ENCODE measurements at regions not wholly inside any gene's neighbourhood (a gene's known extent, or its start where the extent isn't known, plus 50 kb on each side); places are given as distances from the start of the nearest gene placed in this dataset.
A peak's percentile ranks its signal among the peaks of the same experiment; 100 is the strongest.

DNA sequence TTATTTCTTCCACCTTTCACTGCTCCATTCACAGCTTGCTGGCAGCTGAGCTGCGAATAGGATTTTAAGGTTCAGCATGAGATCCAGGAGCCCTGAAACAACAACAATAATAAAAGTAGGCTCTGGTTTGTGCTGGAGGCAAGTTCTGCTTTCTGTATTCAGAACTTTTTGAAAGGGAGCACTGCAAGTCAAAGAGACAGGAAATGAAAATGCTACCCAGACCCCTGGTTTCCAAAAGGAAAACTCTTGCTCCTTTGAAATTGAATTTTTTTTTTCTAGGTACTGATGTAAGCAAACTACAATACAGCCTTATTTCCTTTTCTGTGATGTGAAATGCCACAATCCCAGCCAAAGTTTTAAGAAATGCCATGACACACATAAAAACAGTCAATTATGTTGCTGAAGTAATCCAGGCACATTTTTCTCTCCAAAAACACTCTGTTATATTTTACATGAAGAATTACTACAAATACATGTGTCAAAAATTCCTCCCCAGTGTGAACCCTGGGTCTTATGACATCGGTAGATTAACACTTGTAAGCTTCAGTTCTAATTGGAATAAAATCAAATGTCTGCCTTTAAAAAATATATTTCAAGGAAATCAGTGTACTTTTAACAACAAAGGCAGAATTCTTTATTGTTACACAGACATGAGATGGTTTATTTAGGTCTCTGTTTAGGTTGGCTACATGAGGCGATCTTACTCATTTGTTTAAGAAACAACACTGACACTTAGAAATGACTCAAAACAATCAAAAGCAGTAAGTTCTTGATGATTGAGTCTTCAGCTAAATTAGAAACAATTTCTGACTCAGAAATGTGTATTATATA lies 656.7 kb downstream of the EPHA7 start:
- no peak for ATAC-seq

DNA sequence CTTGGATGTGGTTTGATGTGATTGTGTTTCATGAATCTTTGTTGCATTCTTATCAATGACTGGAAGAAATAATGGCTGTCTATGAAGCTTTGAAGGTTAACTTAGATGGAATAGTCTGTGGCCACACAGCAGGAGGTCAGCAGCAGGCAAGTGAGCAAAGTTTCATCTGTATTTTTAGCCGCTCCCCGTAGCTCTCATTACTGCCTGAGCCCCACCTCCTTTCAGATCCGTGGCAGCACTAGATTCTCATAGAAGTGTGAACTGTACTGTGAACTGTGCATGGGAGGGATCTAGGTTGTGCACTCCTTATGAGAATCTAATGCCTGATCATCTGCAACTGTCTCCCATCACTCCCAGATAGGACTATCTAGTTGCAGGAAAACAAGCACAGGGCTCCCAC lies 660.2 kb downstream of the EPHA7 start:
- Histone ChIP-seq H3K4me3 (ENCODE audit: low read length) (no peak overlapping the region), H3K27me3 (ENCODE audit: control insufficient read depth, insufficient read depth) (no peaks in the 10 kb centered on the region), H3K27ac (ENCODE audit: low read length) (no peak overlapping the region), H3K9me3 (ENCODE audit: control insufficient read depth, low read length) (no peaks in the 10 kb centered on the region), H3K4me1 (ENCODE audit: control insufficient read depth, insufficient read depth, low read length) (no peaks in the 10 kb centered on the region)
- no peak for DNase-seq
- intact Hi-C loops (cut with DNase I) = no loop called here
- ATAC-seq = no peak
- 56% methylated on average over 3 of the region's 3 CpGs for WGBS

More for the DNA sequence above, 656.7 kb downstream of the EPHA7 start:
- 58% methylated on average over 3 of the region's 3 CpGs for WGBS
- Histone ChIP-seq H3K9me3 (ENCODE audit: control insufficient read depth, low read length) (no peaks in the 10 kb centered on the region), H3K27ac (ENCODE audit: low read length) (no peak overlapping the region), H3K27me3 (ENCODE audit: control insufficient read depth, insufficient read depth) (no peaks in the 10 kb centered on the region), H3K4me3 (ENCODE audit: low read length) (no peak overlapping the region), H3K4me1 (ENCODE audit: control insufficient read depth, insufficient read depth, low read length) (no peaks in the 10 kb centered on the region)
- no peak for DNase-seq
- intact Hi-C loops (cut with DNase I) = no loop called here

DNA sequence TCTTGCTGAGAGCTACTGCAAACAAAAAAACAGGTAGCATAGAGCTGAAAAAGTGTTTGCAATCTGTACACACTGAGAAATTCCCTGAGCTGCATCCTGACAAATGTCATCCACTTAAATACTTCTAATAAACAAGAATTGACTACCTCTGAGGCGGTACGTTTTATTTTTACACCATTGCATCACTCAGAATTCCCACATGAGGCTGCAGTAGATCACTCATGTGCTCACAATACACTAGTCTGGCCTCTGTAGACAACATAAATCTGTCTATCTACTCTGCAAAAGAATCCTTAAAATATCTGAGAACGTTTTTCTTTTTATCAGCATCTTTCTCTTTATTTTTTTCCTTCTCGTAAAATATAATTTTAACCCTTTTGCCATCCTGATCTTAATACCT lies 661.4 kb downstream of the EPHA7 start:
- DNase-seq = no peak
- Histone ChIP-seq H3K27me3 (ENCODE audit: control insufficient read depth, insufficient read depth) (no peaks in the 10 kb centered on the region), H3K27ac (ENCODE audit: low read length) (no peak overlapping the region), H3K9me3 (ENCODE audit: control insufficient read depth, low read length) (no peaks in the 10 kb centered on the region), H3K4me3 (ENCODE audit: low read length) (no peak overlapping the region), H3K4me1 (ENCODE audit: control insufficient read depth, insufficient read depth, low read length) (no peaks in the 10 kb centered on the region)
- WGBS = 47% methylated on average over 4 of the region's 4 CpGs
- ATAC-seq = no peak
- intact Hi-C loops (cut with DNase I) = no loop called here

DNA sequence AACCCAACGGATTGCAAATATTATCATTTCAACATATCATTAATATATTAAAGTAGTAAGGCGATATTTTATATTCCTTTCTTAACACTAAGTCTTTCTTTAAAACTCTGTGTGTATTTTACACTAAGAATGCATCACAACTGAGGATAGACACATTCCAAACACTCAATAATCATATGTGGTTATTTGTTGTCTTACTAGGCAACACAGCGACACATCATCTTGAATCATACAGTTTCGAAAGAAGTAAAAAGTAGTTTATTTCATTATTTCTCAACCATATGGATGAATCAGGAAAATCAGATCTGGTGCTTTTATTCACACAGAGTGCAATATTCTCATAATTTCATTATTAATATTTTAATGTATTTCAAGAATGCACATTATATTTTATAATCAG lies 662.4 kb downstream of the EPHA7 start:
- no peaks in the 10 kb centered on the region for H3K27me3 ChIP-seq (ENCODE audit: control insufficient read depth, insufficient read depth)
- no peak overlapping the region for H3K27ac ChIP-seq (ENCODE audit: low read length)
- no peak for DNase-seq
- H3K4me3 ChIP-seq (ENCODE audit: low read length) = no peak overlapping the region
- no peaks in the 10 kb centered on the region for H3K4me1 ChIP-seq (ENCODE audit: control insufficient read depth, insufficient read depth, low read length)
- H3K9me3 ChIP-seq (ENCODE audit: control insufficient read depth, low read length) = no peaks in the 10 kb centered on the region
- no peak for ATAC-seq
- 87% methylated on average over 4 of the region's 4 CpGs for WGBS
- intact Hi-C loops (cut with DNase I) = no loop called here

DNA sequence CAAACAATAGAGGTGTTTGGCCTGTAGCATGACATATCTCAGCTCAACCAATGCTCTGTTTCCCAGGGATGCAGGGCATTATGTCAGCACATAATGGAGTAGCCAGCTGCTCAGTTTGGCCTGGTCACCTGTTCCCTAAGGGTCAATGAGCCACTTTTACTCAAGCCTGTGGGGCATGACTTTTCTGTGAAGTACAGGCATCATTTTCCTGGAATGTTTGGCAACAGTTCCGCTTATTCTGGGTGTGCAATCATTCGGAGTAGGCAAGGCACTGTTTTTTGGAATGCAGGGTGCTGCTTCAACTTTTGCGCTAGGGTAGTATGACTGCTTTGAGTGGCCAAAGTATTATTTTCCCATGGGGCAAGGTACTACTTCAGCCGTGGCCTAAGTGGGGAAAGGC lies 665.4 kb downstream of the EPHA7 start:
- no peak overlapping the region for H3K4me3 ChIP-seq (ENCODE audit: low read length)
- DNase-seq (no peak), ATAC-seq (no peak)
- 91% methylated on average over 4 of the region's 4 CpGs for WGBS
- H3K27me3 ChIP-seq (ENCODE audit: control insufficient read depth, insufficient read depth) = no peaks in the 10 kb centered on the region
- H3K4me1 ChIP-seq (ENCODE audit: control insufficient read depth, insufficient read depth, low read length) = no peaks in the 10 kb centered on the region
- no peak overlapping the region for H3K27ac ChIP-seq (ENCODE audit: low read length)
- intact Hi-C loops (cut with DNase I) = no loop called here
- no peaks in the 10 kb centered on the region for H3K9me3 ChIP-seq (ENCODE audit: control insufficient read depth, low read length)

DNA sequence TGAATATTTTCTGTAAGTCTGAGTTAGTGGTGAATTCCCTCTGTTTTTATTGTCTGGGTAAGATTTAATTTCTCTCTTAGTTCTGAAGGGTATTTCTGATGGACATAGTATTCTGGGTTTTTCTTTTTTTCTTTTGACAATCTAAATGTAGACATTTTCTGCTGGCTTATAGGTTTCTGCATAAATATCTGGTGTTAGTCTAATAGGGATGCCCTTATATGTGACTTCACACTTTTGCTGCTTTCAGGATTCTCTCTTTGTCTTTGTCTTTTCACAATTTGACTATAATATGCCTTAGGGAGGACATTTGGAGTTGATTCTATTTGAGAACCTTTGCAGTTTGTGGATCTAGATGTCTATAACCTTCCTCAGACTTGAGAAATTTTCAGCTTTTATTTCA lies 667.2 kb downstream of the EPHA7 start:
- Histone ChIP-seq H3K4me1 (ENCODE audit: control insufficient read depth, insufficient read depth, low read length) (no peaks in the 10 kb centered on the region), H3K27ac (ENCODE audit: low read length) (no peak overlapping the region), H3K9me3 (ENCODE audit: control insufficient read depth, low read length) (no peaks in the 10 kb centered on the region), H3K4me3 (ENCODE audit: low read length) (no peak overlapping the region), H3K27me3 (ENCODE audit: control insufficient read depth, insufficient read depth) (no peaks in the 10 kb centered on the region)
- intact Hi-C loops (cut with DNase I) = no loop called here
- DNase-seq (no peak), ATAC-seq (no peak)

DNA sequence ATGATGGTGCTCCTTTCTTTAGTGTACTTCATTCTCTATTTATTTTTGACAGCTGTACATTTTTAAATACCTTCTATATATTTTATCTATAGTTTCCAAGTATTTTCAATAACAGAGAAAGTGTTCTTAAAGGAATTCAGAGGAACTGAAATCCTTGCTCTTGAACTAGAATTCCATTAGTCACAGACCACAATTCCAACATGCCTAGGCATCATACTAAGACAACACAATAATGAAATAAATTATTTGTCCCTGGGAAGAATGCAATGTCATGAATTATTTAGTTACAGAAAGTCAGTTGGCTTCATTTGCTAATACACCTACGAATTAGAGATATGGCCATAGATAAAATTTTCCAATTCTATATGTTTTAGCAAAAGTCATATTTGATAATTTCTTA lies 671.2 kb downstream of the EPHA7 start:
- Histone ChIP-seq H3K9me3 (ENCODE audit: control insufficient read depth, low read length) (no peaks in the 10 kb centered on the region), H3K27me3 (ENCODE audit: control insufficient read depth, insufficient read depth) (no peaks in the 10 kb centered on the region), H3K27ac (ENCODE audit: low read length) (no peak overlapping the region), H3K4me3 (ENCODE audit: low read length) (no peak overlapping the region), H3K4me1 (ENCODE audit: control insufficient read depth, insufficient read depth, low read length) (no peaks in the 10 kb centered on the region)
- intact Hi-C loops (cut with DNase I) = no loop called here
- DNase-seq (no peak), ATAC-seq (no peak)
- 83% methylated on average over 1 of the region's 1 CpG for WGBS

DNA sequence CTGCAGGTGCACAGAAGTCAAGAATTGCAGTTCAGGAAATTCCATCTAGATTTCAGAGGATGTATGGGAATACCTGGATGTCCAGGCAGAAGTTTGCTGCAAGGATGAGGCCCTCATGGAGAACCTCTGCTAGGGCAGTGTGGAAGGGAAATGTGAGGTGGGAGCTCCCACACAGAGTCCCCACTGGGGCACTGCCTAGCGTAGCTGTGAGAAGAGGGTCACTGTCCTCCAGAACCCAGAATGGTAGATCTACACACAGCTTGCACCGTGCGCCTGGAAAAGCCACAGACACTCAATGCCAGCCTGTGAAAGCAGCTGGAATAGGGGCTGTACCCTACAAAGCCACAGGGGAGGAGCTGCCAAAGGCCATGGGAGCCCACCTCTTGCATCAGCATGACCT lies 681.4 kb downstream of the EPHA7 start:
- no peaks in the 10 kb centered on the region for H3K27me3 ChIP-seq (ENCODE audit: control insufficient read depth, insufficient read depth)
- no peaks in the 10 kb centered on the region for H3K9me3 ChIP-seq (ENCODE audit: control insufficient read depth, low read length)
- H3K27ac ChIP-seq (ENCODE audit: low read length) = no peak overlapping the region
- intact Hi-C loops (cut with DNase I) = no loop called here
- H3K4me3 ChIP-seq (ENCODE audit: low read length) = no peak overlapping the region
- no peak for ATAC-seq
- 92% methylated on average over 3 of the region's 3 CpGs for WGBS
- H3K4me1 ChIP-seq (ENCODE audit: control insufficient read depth, insufficient read depth, low read length) = no peaks in the 10 kb centered on the region
- DNase-seq = no peak

DNA sequence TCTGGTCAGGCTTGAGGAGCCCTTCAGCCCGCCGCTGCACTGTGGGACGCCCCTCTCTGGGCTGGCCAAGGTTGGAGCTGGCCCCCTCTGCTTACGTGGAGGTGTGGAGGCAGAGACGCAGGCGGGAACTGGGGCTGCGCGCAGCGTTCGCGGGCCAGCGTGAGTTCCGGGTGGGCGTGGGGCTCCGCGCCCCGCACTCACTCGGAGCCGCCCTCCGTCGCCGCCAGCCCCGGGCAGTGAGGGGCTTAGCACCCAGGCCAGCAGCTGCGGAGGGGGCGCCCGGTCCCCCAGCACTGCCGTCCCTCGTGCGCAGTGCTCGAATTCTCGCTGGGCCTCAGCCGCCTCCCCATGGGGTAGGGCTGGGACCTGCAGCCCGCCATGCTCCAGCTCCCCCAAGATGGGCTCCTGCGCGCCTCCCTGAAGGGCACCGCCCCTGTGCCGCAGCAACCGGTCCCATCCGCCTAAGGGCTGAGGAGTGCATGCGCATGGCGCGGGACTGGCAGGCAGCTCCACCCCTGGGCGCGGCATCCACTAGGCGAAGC lies 695.9 kb downstream of the EPHA7 start:
- H3K9me3 ChIP-seq (ENCODE audit: control insufficient read depth, low read length) = no peaks in the 10 kb centered on the region
- no peak overlapping the region for H3K4me3 ChIP-seq (ENCODE audit: low read length)
- H3K27ac ChIP-seq (ENCODE audit: low read length) = no peak overlapping the region
- DNase-seq (peak in 2 of 3 donors; percentile 45 to 48), ATAC-seq (peak in 1 of 2 donors; percentile 24)
- intact Hi-C loops (cut with DNase I) = no loop called here
- 90% methylated on average over 45 of the region's 45 CpGs for WGBS
- H3K27me3 ChIP-seq (ENCODE audit: control insufficient read depth, insufficient read depth) = no peaks in the 10 kb centered on the region
- H3K4me1 ChIP-seq (ENCODE audit: control insufficient read depth, insufficient read depth, low read length) = no peaks in the 10 kb centered on the region

DNA sequence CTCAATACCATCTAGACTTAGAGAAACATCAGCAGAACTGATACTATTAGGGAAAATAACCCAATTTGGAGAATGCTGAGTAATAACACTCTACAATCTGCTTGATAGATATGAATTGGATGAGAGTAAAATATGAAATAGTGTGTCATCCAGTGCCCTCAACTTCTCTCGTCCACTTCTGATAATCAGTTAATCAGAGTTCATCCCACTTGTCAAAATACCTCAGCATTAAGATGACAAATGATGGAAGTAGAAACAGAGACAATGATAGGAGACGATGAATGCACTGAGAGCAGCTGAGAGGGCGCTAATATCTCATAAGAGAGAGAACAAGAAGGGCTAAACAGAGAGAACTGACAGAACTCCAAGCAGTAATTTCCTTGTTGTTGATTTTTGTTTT lies 699.6 kb downstream of the EPHA7 start:
- Histone ChIP-seq H3K27ac (ENCODE audit: low read length) (no peak overlapping the region), H3K4me3 (ENCODE audit: low read length) (no peak overlapping the region), H3K9me3 (ENCODE audit: control insufficient read depth, low read length) (no peaks in the 10 kb centered on the region), H3K27me3 (ENCODE audit: control insufficient read depth, insufficient read depth) (no peaks in the 10 kb centered on the region), H3K4me1 (ENCODE audit: control insufficient read depth, insufficient read depth, low read length) (no peaks in the 10 kb centered on the region)
- DNase-seq (no peak), ATAC-seq (no peak)
- intact Hi-C loops (cut with DNase I) = no loop called here
- 37% methylated on average over 3 of the region's 3 CpGs for WGBS

DNA sequence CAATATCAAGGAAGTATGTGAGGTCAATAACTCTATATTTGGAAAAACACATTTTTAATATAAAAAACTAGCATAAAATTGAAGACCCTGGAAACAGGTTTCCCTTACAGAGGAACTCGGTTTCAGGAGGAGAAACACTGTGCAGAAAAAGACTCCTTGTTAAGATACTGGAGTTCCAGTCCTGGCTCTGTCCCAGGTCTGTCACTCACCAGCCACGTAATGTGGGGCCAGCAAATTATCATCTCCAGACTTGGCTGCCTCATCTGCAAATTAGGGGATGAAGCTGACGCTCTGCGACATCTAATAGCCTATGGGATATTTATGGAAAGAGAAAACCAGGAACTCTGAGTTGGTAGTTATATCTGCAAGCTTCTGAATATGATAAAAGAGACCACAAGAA lies 702.7 kb downstream of the EPHA7 start:
- ATAC-seq (peak in 1 of 2 donors; percentile 74), DNase-seq (peak; percentile 18 to 58 (median 28))
- 28% methylated on average over 4 of the region's 4 CpGs for WGBS
- intact Hi-C loops (cut with DNase I) = no loop called here
- no peaks in the 10 kb centered on the region for H3K9me3 ChIP-seq (ENCODE audit: control insufficient read depth, low read length)
- H3K27me3 ChIP-seq (ENCODE audit: control insufficient read depth, insufficient read depth) = no peaks in the 10 kb centered on the region
- no peak overlapping the region for H3K4me3 ChIP-seq (ENCODE audit: low read length)
- no peaks in the 10 kb centered on the region for H3K4me1 ChIP-seq (ENCODE audit: control insufficient read depth, insufficient read depth, low read length)
- no peak overlapping the region for H3K27ac ChIP-seq (ENCODE audit: low read length)

DNA sequence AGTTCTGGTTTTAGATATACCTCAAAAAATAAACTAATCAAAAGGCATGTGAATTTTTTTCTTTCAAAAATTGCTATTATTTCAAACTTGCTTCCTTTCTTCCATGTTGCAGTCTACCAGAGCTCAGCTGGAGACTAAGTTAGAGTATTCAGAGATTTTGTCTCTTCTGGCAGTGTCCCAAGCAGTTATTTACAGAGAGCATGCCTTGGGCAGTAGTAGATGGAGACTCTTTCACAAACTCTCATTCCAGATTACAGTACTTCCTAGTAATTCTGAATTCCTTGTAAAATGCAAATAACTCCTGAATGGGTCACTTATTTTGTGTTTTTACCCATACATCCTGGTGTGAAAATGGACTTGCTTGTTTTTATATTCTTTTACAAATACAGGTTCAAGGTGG lies 703.4 kb downstream of the EPHA7 start:
- intact Hi-C loops (cut with DNase I) = no loop called here
- Histone ChIP-seq H3K9me3 (ENCODE audit: control insufficient read depth, low read length) (no peaks in the 10 kb centered on the region), H3K4me1 (ENCODE audit: control insufficient read depth, insufficient read depth, low read length) (no peaks in the 10 kb centered on the region), H3K4me3 (ENCODE audit: low read length) (no peak overlapping the region), H3K27ac (ENCODE audit: low read length) (no peak overlapping the region), H3K27me3 (ENCODE audit: control insufficient read depth, insufficient read depth) (no peaks in the 10 kb centered on the region)
- ATAC-seq = no peak
- no peak for DNase-seq
